H1 (cell line): ENCODE measurements at regions not wholly inside any gene's neighbourhood (a gene's known extent, or its start where the extent isn't known, plus 50 kb on each side); places are given as distances from the start of the nearest gene placed in this dataset.
A peak's percentile ranks its signal among the peaks of the same experiment; 100 is the strongest.

Source experiments
- CTCF ChIA-PET: fragments of 300-600 bp; sonication (Branson Sonifier 250); formaldehyde crosslinking; loops from one replicate; lab custom pipeline; 2021; ENCODE audit not compliant: partially characterized antibody; lab: Charles Lee
- POLR2A ChIA-PET: fragments of 300-600 bp; sonication (Branson Sonifier 250); formaldehyde crosslinking; loops from one replicate; lab custom pipeline; 2021; ENCODE audit warnings: inconsistent platforms; ENCODE audit not compliant: partially characterized antibody; lab: Charles Lee
- DNase-seq, 2 experiments: peaks; one replicate each; pipeline versions ENCODE4 v3.0.0 to v3.0.0-alpha.2; 2010 to 2022; ENCODE audit warnings: low spot score in 2 of 2, low read depth in 1 of 2, mixed read lengths in 1 of 2
- FAIRE-seq: peaks from 2 replicates; lab custom pipeline; 2011; peaks lifted over from hg19 to GRCh38; lab: Jason Lieb, UNC
- H2AFZ ChIP-seq: 2 replicates; pipeline ENCODE4 v1.8.1; 2012; ENCODE audit warnings: low read length, inconsistent platforms
- H2AK5ac ChIP-seq: 2 replicates; pipeline ENCODE4 v1.6.1; 2013; ENCODE audit warnings: low read depth, low read length
- H2BK120ac ChIP-seq: replicated peaks from 2 replicates; pipeline ENCODE3; 2013; ENCODE audit warnings: low read depth, low read length, inconsistent platforms
- H2BK12ac ChIP-seq: 2 replicates; pipeline ENCODE4 v1.6.1; 2013; ENCODE audit warnings: low read depth, low read length
- H2BK15ac ChIP-seq: 2 replicates; pipeline ENCODE4 v1.6.1; 2013; ENCODE audit warnings: low read length
- H2BK20ac ChIP-seq: 2 replicates; pipeline ENCODE4 v1.6.1; 2013; ENCODE audit warnings: low read length
- H2BK5ac ChIP-seq: 2 replicates; pipeline ENCODE4 v1.6.1; 2013; ENCODE audit warnings: low read depth, low read length
- H3K14ac ChIP-seq: 2 replicates; pipeline ENCODE4 v1.6.1; 2013; ENCODE audit warnings: inconsistent platforms; ENCODE audit not compliant: insufficient read length
- H3K18ac ChIP-seq: 2 replicates; pipeline ENCODE4 v1.6.1; 2013; ENCODE audit warnings: low read length; ENCODE audit errors: extremely low read depth
- H3K23ac ChIP-seq: 2 replicates; pipeline ENCODE4 v1.6.1; 2013; ENCODE audit warnings: inconsistent platforms; ENCODE audit not compliant: insufficient read length
- H3K23me2 ChIP-seq: 2 replicates; pipeline ENCODE4 v1.6.1; 2013; ENCODE audit warnings: low read depth, low read length
- H3K27ac ChIP-seq: 2 replicates; pipeline ENCODE4 v1.6.1; 2011; ENCODE audit warnings: low read depth, low read length, inconsistent platforms
- H3K27me3 ChIP-seq, 4 experiments: replicated peaks in 1 of 4; 1 replicate in 1 of 4; 2 replicates in 3 of 4; pipeline versions ENCODE4 v1.6.1 to v1.8.1; 2011 to 2013; ENCODE audit warnings: low read length in 3 of 4, mild to moderate bottlenecking in 3 of 4, inconsistent platforms in 2 of 4, mixed read lengths in 2 of 4, moderate library complexity in 1 of 4; ENCODE audit not compliant: control insufficient read depth in 3 of 4, insufficient read depth in 3 of 4; ENCODE audit errors: extremely low read depth in 1 of 4
- H3K36me3 ChIP-seq, 4 experiments: 2 replicates each; pipeline versions ENCODE4 v1.6.1 to v1.8.1; 2011 to 2013; ENCODE audit warnings: mild to moderate bottlenecking in 4 of 4, low read length in 3 of 4, moderate library complexity in 2 of 4, control low read depth in 1 of 4, inconsistent platforms in 1 of 4; ENCODE audit not compliant: insufficient read depth in 4 of 4, control insufficient read depth in 2 of 4
- H3K4ac ChIP-seq: replicated peaks from 2 replicates; pipeline ENCODE3; 2013; ENCODE audit warnings: low read length, low read depth, mixed read lengths, inconsistent platforms; ENCODE audit not compliant: insufficient read length
- H3K4me1 ChIP-seq, 4 experiments: replicated peaks in 1 of 4; 1 replicate in 1 of 4; 2 replicates in 3 of 4; pipeline versions ENCODE4 v1.6.1 to v1.8.1; 2011 to 2013; ENCODE audit warnings: low read length in 3 of 4, inconsistent platforms in 2 of 4, mixed read lengths in 1 of 4; ENCODE audit not compliant: insufficient read depth in 4 of 4, control insufficient read depth in 3 of 4
- H3K4me2 ChIP-seq, 2 experiments: 2 replicates each; pipeline versions ENCODE4 v1.6.1 to v1.8.1; 2011 to 2013; ENCODE audit warnings: low read depth in 2 of 2, low read length in 2 of 2, control low read depth in 1 of 2, inconsistent platforms in 1 of 2, mild to moderate bottlenecking in 1 of 2; ENCODE audit not compliant: insufficient read depth in 1 of 2
- H3K4me3 ChIP-seq, 4 experiments: fragments of 200-600, 300-600 bp in 1 of 4; sonication (generic), shearing (Covaris generic), sonication (Bioruptor Twin) in 1 of 4; 2 replicates each; pipeline versions ENCODE4 v1.5.1 to v1.8.1; 2011 to 2016; ENCODE audit warnings: low read length in 4 of 4, low read depth in 3 of 4, control low read depth in 2 of 4, inconsistent platforms in 2 of 4, mild to moderate bottlenecking in 2 of 4, mixed read lengths in 1 of 4, moderate library complexity in 1 of 4; ENCODE audit not compliant: insufficient read depth in 2 of 4; ENCODE audit errors: extremely low read depth in 1 of 4
- H3K56ac ChIP-seq: replicated peaks from 2 replicates; pipeline ENCODE3; 2013; ENCODE audit warnings: low read depth, mild to moderate bottlenecking, mixed read lengths, low read length, inconsistent platforms; ENCODE audit not compliant: insufficient read length
- H3K79me1 ChIP-seq: 2 replicates; pipeline ENCODE4 v1.6.1; 2013; ENCODE audit warnings: low read depth, low read length, control low read depth
- H3K79me2 ChIP-seq, 2 experiments: 2 replicates each; pipeline versions ENCODE4 v1.6.1 to v1.8.1; 2012 to 2013; ENCODE audit warnings: low read length in 2 of 2, mild to moderate bottlenecking in 2 of 2, inconsistent platforms in 1 of 2; ENCODE audit not compliant: insufficient read depth in 2 of 2, control insufficient read depth in 1 of 2
- H3K9ac ChIP-seq, 4 experiments: replicated peaks in 1 of 4; 1 replicate in 1 of 4; 2 replicates in 3 of 4; pipeline versions ENCODE4 v1.6.1 to v1.8.1; 2011 to 2013; ENCODE audit warnings: low read depth in 3 of 4, low read length in 3 of 4, control low read depth in 2 of 4, mild to moderate bottlenecking in 2 of 4, moderate library complexity in 2 of 4, inconsistent platforms in 1 of 4; ENCODE audit errors: extremely low read depth in 1 of 4
- H3K9me3 ChIP-seq, 2 experiments: 2 replicates each; pipeline versions ENCODE4 v1.6.1 to v1.8.1; 2012 to 2013; ENCODE audit warnings: mild to moderate bottlenecking in 2 of 2, moderate library complexity in 2 of 2, control low read depth in 1 of 2, inconsistent platforms in 1 of 2, low read depth in 1 of 2, low read length in 1 of 2, mixed read lengths in 1 of 2; ENCODE audit not compliant: insufficient read depth in 2 of 2
- H4K20me1 ChIP-seq, 2 experiments: replicated peaks in 1 of 2; 2 replicates each; pipeline versions ENCODE3 to v1.8.1; 2011 to 2013; ENCODE audit warnings: inconsistent platforms in 2 of 2, low read length in 2 of 2, mild to moderate bottlenecking in 1 of 2; ENCODE audit not compliant: insufficient read depth in 2 of 2, control insufficient read depth in 1 of 2
- H4K5ac ChIP-seq: 2 replicates; pipeline ENCODE4 v1.6.1; 2013; ENCODE audit warnings: low read length, low read depth, mixed read lengths, inconsistent platforms; ENCODE audit not compliant: insufficient read length
- H4K8ac ChIP-seq: 2 replicates; pipeline ENCODE4 v1.8.0; 2013; ENCODE audit warnings: mild to moderate bottlenecking, moderate library complexity, low read length, inconsistent platforms; ENCODE audit not compliant: insufficient read depth; ENCODE audit errors: extremely low read depth
- H4K91ac ChIP-seq: replicated peaks from 2 replicates; pipeline ENCODE3; 2013; ENCODE audit warnings: low read length, mixed read lengths, inconsistent platforms; ENCODE audit not compliant: insufficient read length
- BACH1 ChIP-seq: IDR thresholded peaks from 2 replicates; pipeline ENCODE4 v1.6.1; 2012; ENCODE audit warnings: low read length, improper control_type of control experiment
- CBX5 ChIP-seq: fragments of 300-800, 300-1000 bp; sonication (generic); IDR thresholded peaks from 2 replicates; pipeline ENCODE4 v1.7.1; 2016; ENCODE audit warnings: antibody characterized with exemption, low read length, low read depth
- MAFK ChIP-seq: IDR thresholded peaks from 2 replicates; pipeline ENCODE4 v1.6.1; 2012; ENCODE audit warnings: low read depth, mild to moderate bottlenecking, improper control_type of control experiment, low read length
- NRF1 ChIP-seq: IDR thresholded peaks from 2 replicates; pipeline ENCODE4 v1.6.1; 2011; ENCODE audit warnings: mild to moderate bottlenecking, low read depth, low read length, improper control_type of control experiment
- SP2 ChIP-seq: IDR thresholded peaks from 2 replicates; pipeline ENCODE4 v1.6.1; 2012; ENCODE audit warnings: mild to moderate bottlenecking, low read length, inconsistent platforms
- TAF1 ChIP-seq: IDR thresholded peaks from 2 replicates; pipeline ENCODE4 v1.6.1; 2011; ENCODE audit warnings: mild to moderate bottlenecking, low read depth, low read length
- TCF12 ChIP-seq: IDR thresholded peaks from 2 replicates; pipeline ENCODE4 v1.6.1; 2011; ENCODE audit warnings: low read depth, mild to moderate bottlenecking, low read length
- WGBS, 2 experiments: shearing (Covaris generic) in 1 of 2; methylation state at CpG; one replicate each; pipeline versions ENCODE4 v1.1.6 to v1.1.7; 2013 to 2015; ENCODE audit warnings: low lambda C conversion rate in 2 of 2, mixed read lengths in 2 of 2, inconsistent platforms in 1 of 2, low coverage in 1 of 2, missing lambda C conversion rate in 1 of 2; ENCODE audit not compliant: insufficient replicate concordance in 2 of 2, insufficient coverage in 1 of 2, insufficient read length in 1 of 2; ENCODE audit errors: extremely low coverage in 1 of 2, missing lambda C conversion rate in 1 of 2; 5-methylcytosine and 5-hydroxymethylcytosine counted together
- TF ChIP-seq, protein P1 (sequence below): IDR thresholded peaks from 2 replicates; pipeline ENCODE4 v1.6.1; 2012; ENCODE audit warnings: inconsistent platforms

DNA sequence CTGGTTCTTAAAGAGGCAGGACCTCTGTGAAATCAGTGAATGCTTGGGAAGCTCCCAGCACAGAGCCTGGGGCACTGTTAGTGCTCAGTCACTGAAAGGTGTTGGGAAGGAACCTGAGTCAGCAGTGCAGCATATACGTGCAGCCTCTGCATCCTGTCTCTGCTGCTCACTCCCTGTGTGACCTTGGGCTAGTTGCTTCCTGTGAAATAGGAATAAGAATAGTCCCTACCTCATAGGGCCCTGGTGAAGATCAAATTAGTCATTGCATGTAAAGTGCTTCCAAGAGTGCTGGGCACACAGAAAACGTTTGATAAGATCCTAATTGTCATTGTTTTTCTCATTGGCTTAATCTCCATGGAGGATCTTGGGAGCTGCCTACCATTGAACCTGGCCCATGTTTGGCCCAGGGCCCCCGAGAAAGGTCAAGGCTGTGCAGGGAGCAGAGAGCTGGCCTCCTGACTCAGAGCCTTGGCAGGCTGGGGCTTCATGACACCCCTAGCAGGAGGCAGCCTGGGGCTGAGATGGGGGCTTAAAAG lies 73.3 kb upstream of the COL13A1 start:
- Histone ChIP-seq H2AFZ (peak overlapping the region; percentile 35; the same call in 1 of the 2 replicates), H2BK15ac (peak overlapping the region; percentile 6; the same call in 1 of the 2 replicates), H2BK120ac (no peak overlapping the region), H2BK12ac (no peak overlapping the region), H3K79me2 (no peaks in the 10 kb centered on the region), H3K23me2 (peaks cover 2% of the 10 kb centered on the region; the same call in 1 of the 2 replicates), H2BK5ac (no peak overlapping the region), H4K20me1 (no peaks in the 10 kb centered on the region), H4K91ac (no peak overlapping the region), H3K14ac (no peak overlapping the region), H2BK20ac (no peak overlapping the region; the same call in 1 of the 2 replicates), H3K4me1 (peaks cover 0 to 10% (median 4%) of the 10 kb centered on the region in 4 experiments; a peak in 4 of 7 replicates), H3K27me3 (no peaks in the 10 kb centered on the region; a peak in 1 of 7 replicates), H3K9me3 (0 out of 4 replicates have a peak, but pooled peaks cover 0 to 2% of the 10 kb centered on the region in 2 experiments), H3K56ac (no peak overlapping the region), H2AK5ac (no peak overlapping the region), H3K18ac (no peak overlapping the region), H3K36me3 (no peaks in the 10 kb centered on the region), H3K79me1 (no peaks in the 10 kb centered on the region), H3K23ac (no peak overlapping the region), H3K27ac (no peak overlapping the region), H4K8ac (no peak overlapping the region), H3K4ac (no peak overlapping the region), H3K4me2 (no peak overlapping the region), H3K4me3 (no peak overlapping the region), H3K9ac (no peak overlapping the region; a peak in 1 of 7 replicates), H4K5ac (no peak overlapping the region)
- TF ChIP-seq TCF12 (no peak), SP2 (no peak), CBX5 (no peak), TAF1 (no peak), NRF1 (no peak), MAFK (peak; percentile 55; the same call in 1 of the 2 replicates), BACH1 (peak; percentile 90)
- TF ChIP-seq, protein P1, sequence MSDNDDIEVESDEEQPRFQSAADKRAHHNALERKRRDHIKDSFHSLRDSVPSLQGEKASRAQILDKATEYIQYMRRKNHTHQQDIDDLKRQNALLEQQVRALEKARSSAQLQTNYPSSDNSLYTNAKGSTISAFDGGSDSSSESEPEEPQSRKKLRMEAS, result no peak
- no peak for FAIRE-seq
- CTCF ChIA-PET, result interaction anchor here (0.5 to 35.5 kb wide), 14 partner anchors 11 to 375 kb away, joined by 3 to 992 read pairs (median 3); no protein-coding TSS in a partner anchor
- DNase-seq, result peak in 1 of 2 experiments; percentile 33
- WGBS, 2 experiments, result 48% methylated on average over 3 of the region's 3 CpGs; no CpG with 5 or more reads in 1 of the 2 experiments
- POLR2A ChIA-PET, result no interaction called here
